ENCODE measurements at regions not wholly inside any gene's neighbourhood (a gene's known extent, or its start where the extent isn't known, plus 50 kb on each side); places are given as distances from the start of the nearest gene placed in this dataset.

DNA sequence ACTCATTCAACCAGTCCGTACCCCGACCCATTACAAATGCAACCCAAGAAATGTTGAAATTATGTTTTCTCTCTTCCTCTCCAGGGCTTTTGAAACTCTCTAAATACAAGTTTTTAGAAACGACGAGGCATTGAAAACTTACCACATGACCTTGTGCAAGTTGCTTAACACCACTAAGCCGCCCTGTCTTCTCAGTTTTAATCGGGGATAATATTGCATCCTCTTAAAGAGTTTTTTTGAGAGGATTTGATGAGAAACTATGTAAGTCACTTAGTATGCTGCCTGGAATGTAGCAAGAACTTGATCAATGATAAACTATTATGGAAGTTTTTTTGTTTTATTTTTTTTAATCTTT, 149.0 kb upstream of the FAM20A start:
- TF ChIP-seq, protein P1, sequence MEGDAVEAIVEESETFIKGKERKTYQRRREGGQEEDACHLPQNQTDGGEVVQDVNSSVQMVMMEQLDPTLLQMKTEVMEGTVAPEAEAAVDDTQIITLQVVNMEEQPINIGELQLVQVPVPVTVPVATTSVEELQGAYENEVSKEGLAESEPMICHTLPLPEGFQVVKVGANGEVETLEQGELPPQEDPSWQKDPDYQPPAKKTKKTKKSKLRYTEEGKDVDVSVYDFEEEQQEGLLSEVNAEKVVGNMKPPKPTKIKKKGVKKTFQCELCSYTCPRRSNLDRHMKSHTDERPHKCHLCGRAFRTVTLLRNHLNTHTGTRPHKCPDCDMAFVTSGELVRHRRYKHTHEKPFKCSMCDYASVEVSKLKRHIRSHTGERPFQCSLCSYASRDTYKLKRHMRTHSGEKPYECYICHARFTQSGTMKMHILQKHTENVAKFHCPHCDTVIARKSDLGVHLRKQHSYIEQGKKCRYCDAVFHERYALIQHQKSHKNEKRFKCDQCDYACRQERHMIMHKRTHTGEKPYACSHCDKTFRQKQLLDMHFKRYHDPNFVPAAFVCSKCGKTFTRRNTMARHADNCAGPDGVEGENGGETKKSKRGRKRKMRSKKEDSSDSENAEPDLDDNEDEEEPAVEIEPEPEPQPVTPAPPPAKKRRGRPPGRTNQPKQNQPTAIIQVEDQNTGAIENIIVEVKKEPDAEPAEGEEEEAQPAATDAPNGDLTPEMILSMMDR (conservative IDR thresholded peaks at IDR 0.05), result no peak
- H3K27ac Mint-ChIP-seq (ENCODE audit: unreplicated experiment), result no peak overlapping the region
- peaks cover 14% of the 10 kb centered on the region for H3K9me3 Mint-ChIP-seq
- no peaks in the 10 kb centered on the region for H3K27me3 Mint-ChIP-seq (ENCODE audit: low read depth)
- no peak overlapping the region for H3K4me3 Mint-ChIP-seq
- peaks cover 5% of the 10 kb centered on the region for H3K36me3 Mint-ChIP-seq (ENCODE audit: low read depth)
- H3K4me1 Mint-ChIP-seq, result no peaks in the 10 kb centered on the region
- no peak for DNase-seq (ENCODE audit: low read depth, low spot score)

DNA sequence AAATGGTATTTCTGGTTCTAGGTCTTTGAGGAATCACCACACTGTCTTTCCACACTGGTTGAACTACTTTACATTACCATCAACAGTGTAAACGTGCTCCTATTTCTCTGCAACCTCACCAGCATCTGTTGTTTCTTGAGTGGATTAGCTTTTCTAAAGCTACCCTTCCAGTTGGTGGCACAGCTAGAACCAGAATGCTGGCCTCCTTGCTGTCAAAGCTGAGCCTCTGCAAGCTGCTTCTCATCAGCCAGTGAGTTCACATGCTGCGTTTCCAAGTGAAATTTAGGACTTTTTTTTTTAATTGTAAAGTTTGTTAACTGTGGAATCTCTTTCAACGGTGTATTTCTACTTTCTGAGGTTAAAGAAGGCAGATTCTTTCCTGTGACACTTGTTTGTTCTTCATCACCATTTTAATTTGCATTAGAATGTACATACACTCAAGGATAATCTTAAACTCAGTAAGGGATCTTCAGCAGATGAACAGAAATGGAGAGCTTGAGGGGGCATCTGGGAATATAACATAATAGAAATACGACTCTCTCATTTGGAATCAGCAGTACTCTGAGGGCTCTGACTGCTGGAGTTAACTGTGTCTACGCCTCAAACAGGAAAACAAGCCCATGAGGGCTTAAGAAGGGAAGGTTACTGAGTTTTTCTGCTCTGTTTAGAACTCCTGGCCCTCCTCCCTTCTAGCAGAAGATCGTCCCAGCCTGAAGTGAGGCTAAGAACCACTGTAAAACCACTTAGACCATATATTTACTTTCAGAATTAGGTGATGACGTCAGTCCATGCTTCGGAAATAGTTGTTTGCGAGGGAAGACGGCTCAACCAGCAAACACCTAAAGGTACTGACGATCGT, 148.4 kb upstream of the FAM20A start:
- no peak overlapping the region for H3K27ac Mint-ChIP-seq (ENCODE audit: unreplicated experiment)
- H3K27me3 Mint-ChIP-seq (ENCODE audit: low read depth), result no peaks in the 10 kb centered on the region
- H3K36me3 Mint-ChIP-seq (ENCODE audit: low read depth), result peaks cover 5% of the 10 kb centered on the region
- H3K9me3 Mint-ChIP-seq, result peaks cover 15% of the 10 kb centered on the region
- H3K4me1 Mint-ChIP-seq, result no peaks in the 10 kb centered on the region
- TF ChIP-seq, protein P1 (conservative IDR thresholded peaks at IDR 0.05), result no peak
- DNase-seq (ENCODE audit: low read depth, low spot score), result no peak
- no peak overlapping the region for H3K4me3 Mint-ChIP-seq

DNA sequence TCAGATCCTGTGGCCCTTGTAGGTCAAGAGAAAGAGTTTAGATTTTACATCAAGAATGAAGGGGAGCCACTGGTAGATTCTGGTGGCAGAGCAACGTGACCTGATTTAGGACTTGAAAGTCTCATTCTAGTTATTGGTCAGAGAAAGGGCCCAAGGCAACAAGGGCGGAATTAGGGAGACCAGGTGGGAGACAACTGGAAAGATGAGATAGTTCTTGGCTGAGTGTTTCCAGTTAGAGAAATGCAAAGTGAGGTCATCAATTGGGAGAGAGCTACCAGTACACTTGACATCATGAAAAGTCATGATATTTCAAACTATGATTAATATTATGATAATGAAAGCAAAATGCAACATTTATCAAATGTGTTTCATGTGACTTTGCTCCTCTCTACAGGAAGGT, 147.2 kb upstream of the FAM20A start:
- TF ChIP-seq, protein P1 (conservative IDR thresholded peaks at IDR 0.05), result no peak
- Mint-ChIP-seq H3K9me3 (peaks cover 19% of the 10 kb centered on the region), H3K4me1 (no peaks in the 10 kb centered on the region), H3K4me3 (no peak overlapping the region), H3K36me3 (ENCODE audit: low read depth) (peaks cover 5% of the 10 kb centered on the region), H3K27ac (ENCODE audit: unreplicated experiment) (no peak overlapping the region), H3K27me3 (ENCODE audit: low read depth) (no peaks in the 10 kb centered on the region)
- no peak for DNase-seq (ENCODE audit: low read depth, low spot score)

DNA sequence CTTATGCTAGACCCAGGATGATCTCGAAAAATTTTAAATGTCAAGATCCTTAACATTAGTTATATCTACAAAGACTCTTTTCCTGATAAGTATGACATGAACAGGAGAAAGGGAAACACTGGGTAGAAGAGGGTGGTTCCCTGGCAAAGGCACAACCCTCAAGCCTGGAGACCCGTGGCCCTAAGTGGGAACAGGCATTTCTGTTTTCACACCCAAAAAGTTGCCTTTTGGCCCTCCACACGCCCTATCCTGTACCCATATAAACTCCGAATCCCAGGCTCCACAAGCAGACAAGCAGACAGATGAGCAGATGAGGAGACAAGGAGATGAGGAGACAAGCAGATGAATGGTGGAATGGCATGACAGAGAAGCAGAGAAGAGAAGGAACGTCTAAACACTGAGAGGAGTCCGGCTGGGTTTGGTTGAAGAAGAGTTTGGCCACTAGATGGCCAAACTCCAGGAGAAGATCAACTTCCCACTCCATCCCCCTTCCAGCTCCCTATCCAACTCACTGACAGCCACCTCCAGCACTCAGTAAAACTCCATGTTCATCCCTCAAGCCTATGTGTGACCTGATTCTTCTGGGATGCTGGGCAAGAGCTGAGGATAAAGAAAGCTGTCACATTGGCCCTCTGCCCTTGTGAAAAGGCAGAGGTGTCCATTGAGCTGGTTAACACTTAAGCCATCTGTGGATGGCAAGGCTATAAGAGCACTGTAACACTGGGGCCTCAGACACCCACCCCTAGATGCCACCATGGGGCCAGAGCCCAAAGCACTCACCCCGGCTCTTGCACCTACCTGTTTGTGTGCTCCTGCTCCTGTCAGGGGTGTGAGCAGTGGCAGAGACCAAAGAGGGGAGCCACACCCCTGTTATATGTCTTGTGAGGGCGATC, 139.6 kb upstream of the FAM20A start:
- no peak for DNase-seq (ENCODE audit: low read depth, low spot score)
- H3K27me3 Mint-ChIP-seq (ENCODE audit: low read depth), result no peaks in the 10 kb centered on the region
- TF ChIP-seq, protein P1 (conservative IDR thresholded peaks at IDR 0.05), result peak; percentile 29
- no peaks in the 10 kb centered on the region for H3K4me1 Mint-ChIP-seq
- H3K9me3 Mint-ChIP-seq, result peaks cover 14% of the 10 kb centered on the region
- H3K27ac Mint-ChIP-seq (ENCODE audit: unreplicated experiment), result no peak overlapping the region
- H3K36me3 Mint-ChIP-seq (ENCODE audit: low read depth), result peaks cover 6% of the 10 kb centered on the region
- no peak overlapping the region for H3K4me3 Mint-ChIP-seq

DNA sequence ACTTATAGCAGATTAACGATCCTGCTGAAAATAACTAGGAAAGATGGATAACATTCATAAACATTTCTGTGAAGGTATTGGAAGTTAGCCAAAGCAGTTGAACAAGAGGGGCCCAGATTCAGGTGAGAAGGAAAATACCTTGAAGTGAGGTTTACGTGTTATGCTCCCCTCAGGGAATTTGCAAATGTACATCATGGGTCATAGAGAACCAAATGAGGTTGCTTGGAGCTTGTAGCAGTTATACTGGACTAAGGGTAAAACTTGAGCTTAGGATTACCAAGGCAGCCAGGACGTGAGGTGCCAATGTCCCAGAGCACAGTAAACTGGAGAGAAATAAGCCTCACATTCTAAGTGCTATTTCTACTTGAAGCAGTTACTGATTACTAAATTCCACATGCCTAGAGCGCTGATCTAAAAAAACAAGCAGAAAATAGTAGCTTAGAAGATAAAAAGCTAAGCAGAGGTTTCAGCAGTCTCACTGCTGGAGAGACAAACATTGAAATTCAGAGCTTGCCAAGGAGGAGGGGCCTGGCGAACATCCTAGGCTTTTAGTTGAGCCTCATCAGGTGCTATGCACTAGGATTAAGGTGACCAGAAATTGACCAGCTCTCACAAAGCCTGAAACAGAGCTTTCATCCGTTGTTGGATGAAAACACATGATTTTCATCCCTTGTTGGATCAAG, 136.7 kb upstream of the FAM20A start:
- peaks cover 8% of the 10 kb centered on the region for H3K9me3 Mint-ChIP-seq
- no peak for DNase-seq (ENCODE audit: low read depth, low spot score)
- no peak overlapping the region for H3K27ac Mint-ChIP-seq (ENCODE audit: unreplicated experiment)
- H3K27me3 Mint-ChIP-seq (ENCODE audit: low read depth), result no peaks in the 10 kb centered on the region
- TF ChIP-seq, protein P1 (conservative IDR thresholded peaks at IDR 0.05), result no peak
- peaks cover 3% of the 10 kb centered on the region for H3K36me3 Mint-ChIP-seq (ENCODE audit: low read depth)
- no peaks in the 10 kb centered on the region for H3K4me1 Mint-ChIP-seq
- H3K4me3 Mint-ChIP-seq, result no peak overlapping the region
